ENCODE measurements at regions not wholly inside any gene's neighbourhood (a gene's known extent, or its start where the extent isn't known, plus 50 kb on each side); places are given as distances from the start of the nearest gene placed in this dataset.

GRCh38 chr20:63098195-63098810 is 91.5 kb upstream of the BHLHE23 start:
- DNase-seq: no peak

- DNase-seq: no peak
These were observed 90.6 kb upstream of the BHLHE23 start for GRCh38 chr20:63097336-63097831.

- no peak for DNase-seq
These were observed 90.0 kb upstream of the BHLHE23 start for GRCh38 chr20:63096681-63097335.

- no peak for DNase-seq
These were observed 89.2 kb upstream of the BHLHE23 start for GRCh38 chr20:63095718-63096654.

GRCh38 chr20:63094767-63095499 is 88.2 kb upstream of the BHLHE23 start:
- no peak for DNase-seq

- no peak for DNase-seq
These were observed 87.4 kb upstream of the BHLHE23 start for GRCh38 chr20:63093966-63094766.

DNA sequence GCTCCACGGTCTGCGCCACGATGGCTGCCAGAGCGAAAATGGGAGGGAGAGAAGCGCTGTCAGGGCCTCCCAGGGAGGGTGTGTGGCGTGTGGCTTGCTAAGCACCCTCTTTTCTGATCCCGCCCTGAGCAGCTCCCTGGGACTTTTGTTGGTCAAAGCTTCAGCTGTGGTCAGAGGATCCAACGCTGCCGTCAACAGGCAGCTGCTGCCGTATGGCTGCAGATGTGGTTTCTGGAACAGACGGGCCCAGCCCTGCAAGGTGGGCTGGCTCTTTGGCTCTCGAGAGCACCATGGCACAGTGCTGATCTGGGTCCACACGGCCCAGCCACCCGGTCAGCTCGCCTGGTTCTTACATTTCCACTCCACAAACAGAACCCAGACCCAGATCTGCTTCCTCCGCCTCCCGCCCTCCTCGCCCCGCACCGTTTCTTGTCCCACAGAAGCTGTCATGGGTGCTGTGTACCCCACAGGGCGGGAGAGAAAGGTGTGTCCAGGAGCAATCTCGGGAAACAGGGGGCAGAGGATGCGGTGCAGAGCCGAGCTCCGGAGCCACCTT is 86.0 kb upstream of the BHLHE23 start:
- DNase-seq: no peak

GRCh38 chr20:63091901-63092659 is 85.3 kb upstream of the BHLHE23 start:
- DNase-seq: no peak

GRCh38 chr20:63090682-63091571 is 84.2 kb upstream of the BHLHE23 start:
- no peak for DNase-seq

DNA sequence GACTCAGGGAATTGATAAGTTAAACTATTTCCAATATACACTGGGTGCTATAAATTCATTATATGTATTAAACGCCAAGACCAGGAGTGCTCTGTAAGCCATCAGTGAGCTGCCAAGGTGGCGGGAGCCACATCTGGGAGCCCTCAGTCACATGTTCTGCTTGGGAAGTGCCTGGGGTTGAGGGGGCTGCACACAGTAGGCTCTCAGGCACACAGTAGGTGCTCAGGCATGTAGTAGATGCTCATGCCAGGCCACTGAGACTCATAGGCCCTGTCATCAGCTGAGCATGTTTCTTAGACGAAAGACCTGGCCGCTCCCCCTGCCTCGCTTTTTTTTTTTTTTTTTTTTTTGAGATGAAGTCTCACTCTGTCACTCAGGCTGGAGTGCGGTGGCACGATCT is 83.3 kb upstream of the BHLHE23 start:
- DNase-seq: no peak

DNA sequence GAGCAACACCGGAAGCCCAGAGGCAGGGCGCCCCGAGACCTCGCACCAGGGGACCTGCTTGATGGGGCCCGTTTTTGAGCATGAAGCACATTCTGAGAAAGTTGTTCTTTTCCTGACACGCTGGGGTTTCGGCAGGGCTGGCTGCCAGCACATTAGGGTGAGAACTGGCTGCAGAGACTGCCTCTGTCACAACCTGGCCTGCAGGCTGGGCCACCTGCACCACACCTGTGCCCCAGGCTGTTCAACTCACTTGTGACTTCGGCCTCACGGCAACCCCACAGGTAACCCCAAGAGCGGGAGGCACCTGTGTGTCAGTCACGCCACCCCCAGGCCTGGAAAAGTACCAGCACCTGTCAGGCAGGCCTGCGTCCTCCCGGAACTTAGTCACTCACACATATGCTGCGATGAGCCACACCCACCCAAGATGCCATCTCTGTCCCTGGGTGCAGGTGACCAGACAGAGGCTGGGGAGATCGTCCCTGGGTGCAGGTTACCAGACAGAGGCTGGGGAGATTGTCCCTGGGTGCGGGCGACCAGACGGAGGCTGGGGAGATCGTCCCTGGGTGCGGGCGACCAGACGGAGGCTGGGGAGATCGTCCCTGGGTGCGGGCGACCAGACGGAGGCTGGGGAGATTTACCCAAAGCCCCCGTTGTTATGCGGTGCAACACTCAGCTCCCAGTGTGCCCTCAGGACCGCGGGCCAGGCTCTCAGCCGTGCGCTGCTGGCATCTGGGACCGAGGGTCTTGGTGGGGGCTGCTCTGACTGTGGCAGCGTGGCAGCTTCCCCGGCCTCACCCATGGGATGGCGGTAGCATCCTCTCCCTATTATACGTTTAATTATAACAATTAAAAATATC is 82.5 kb upstream of the BHLHE23 start:
- no peak for DNase-seq

DNA sequence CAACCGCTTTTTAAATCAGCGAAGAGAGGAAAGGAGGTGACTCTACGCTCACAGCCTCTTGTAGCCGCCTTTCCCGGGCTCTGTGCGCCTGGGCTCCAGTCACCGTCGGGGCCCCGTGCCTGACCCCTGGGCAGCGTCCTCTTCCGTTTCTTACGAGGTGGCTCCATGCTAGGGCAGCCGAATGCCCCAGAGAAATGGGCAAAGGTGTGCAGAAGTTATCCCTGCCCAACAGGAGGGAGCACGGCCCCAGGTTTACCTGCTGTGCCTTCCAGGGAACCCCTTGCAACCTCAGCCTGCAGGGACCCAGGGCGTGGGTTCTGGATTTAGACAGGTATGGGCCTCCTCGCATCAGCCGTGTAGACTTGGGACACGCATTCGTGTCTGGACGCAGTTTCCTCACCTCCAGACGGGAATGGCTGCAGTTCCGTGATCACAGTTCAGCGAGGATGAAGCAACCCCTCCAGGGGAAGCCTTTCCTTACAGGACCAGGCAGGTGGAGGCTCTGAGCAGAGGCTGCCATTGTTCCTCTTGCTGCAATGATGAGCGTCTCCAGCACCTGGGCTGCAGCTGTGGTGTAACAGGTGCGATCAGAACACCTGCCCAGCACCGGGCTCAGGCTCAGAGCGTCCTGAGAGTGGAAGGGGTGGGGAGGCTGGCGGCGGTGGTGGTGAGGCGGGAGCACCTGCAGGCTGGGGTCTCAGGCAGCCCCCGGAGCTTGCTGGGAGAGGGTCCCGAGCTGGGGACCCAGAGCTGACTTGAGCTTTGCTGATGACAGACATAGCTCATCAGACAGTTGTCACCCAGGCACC is 81.3 kb upstream of the BHLHE23 start:
- no peak for DNase-seq

DNA sequence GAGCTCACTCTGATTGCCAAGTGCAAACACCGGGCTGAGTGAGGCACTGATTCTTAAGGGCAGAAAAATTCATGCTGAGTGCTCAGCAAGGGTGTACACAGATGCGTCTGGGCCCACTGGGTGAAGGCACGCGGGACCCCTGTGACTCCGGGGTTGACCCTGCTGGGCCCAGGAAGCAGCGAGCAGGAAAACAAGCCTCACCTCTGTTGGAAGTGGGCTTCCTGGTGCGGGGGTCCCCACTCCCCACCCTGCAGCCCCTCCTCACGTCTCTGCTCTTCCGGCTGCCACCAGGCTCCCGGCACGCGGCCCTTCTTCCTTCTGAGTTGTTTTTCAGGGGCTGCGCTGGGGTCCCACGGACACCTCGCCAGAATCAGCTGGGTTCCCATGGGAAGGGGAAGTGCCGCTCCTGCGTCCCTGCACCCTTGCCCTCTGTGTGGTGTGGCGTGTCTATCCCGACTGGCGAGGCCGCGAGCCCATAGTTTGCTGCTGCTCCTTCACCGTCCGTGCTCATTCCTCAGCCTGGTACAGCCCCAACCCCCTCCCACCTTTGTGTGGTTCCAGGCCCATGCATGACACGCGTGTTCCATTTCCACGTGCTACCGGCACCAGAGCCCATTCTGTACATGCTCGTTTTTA is 80.6 kb upstream of the BHLHE23 start:
- no peak for DNase-seq

- DNase-seq: no peak
These were observed 79.9 kb upstream of the BHLHE23 start for GRCh38 chr20:63086421-63087235.

DNA sequence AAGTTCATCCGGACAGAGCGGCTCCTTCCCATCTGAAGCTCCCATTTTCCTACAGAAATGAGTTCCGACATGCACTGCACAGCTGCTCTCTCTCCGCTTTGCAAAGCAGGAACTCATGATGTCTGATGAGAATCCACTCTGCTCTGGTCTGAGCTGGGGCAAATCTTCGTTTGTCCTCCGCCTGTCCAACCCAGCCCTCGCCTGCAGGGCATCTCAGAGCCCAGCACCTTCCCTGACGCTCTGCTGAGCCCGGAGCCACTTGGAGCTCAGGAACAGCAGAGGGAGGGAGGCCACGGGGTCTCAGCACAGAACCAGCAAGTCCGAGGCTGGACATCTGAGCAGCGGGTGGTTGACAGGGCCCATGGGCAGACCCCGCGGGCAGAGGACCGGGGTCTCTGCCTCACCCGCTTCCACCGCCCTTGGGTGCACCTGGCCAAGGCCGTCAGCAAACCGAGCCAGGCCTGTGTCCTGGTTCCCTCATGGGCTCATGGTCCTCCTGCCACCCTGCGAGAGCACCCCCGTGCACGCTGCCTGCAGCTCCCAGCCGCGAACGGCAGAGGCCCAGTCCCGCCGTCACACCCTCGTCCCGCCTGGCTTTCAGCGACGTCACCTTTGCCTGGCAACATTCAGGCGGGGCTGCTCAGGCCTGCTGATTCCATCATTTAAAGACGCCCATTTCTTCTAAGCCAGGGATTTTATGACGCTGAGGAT is 78.5 kb upstream of the BHLHE23 start:
- no peak for DNase-seq

DNA sequence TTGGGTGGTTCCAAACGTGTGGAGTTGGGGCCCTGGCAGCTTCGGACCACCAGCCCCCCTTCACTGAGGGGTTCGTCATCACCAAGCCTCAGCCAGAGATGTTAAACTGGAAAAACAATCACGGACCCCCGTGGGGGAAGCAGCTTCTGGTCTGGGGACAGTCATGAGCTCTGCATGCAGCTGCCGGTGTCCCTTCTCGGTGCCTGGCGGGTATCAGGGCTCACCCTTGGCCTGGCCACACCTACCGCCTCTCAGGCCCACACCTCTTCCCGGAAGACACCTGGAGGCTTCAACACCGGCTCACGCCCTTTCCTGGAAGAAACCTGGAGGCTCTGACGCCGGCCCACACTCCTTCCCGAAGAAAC is 77.8 kb upstream of the BHLHE23 start:
- no peak for DNase-seq
